NB4 (cell line): ENCODE measurements at regions not wholly inside any gene's neighbourhood (a gene's known extent, or its start where the extent isn't known, plus 50 kb on each side); places are given as distances from the start of the nearest gene placed in this dataset.

Source experiments
- MYC ChIP-seq: IDR thresholded peaks from 2 replicates; pipeline ENCODE4 v1.6.1; 2011; ENCODE audit warnings: low read depth, low read length
- POLR2A ChIP-seq: IDR thresholded peaks from 2 replicates; pipeline ENCODE4 v1.6.1; 2011; ENCODE audit warnings: mild to moderate bottlenecking; ENCODE audit not compliant: insufficient read length; ENCODE audit errors: extremely low read depth
- TF ChIP-seq, protein P1 (sequence below): IDR thresholded peaks from one replicate; pipeline ENCODE4 v1.5.1; 2012; ENCODE audit warnings: low read depth, low read length
- TF ChIP-seq, protein P2 (sequence below): IDR thresholded peaks from 2 replicates; pipeline ENCODE4 v1.6.1; 2011; ENCODE audit warnings: low read depth, low read length

DNA sequence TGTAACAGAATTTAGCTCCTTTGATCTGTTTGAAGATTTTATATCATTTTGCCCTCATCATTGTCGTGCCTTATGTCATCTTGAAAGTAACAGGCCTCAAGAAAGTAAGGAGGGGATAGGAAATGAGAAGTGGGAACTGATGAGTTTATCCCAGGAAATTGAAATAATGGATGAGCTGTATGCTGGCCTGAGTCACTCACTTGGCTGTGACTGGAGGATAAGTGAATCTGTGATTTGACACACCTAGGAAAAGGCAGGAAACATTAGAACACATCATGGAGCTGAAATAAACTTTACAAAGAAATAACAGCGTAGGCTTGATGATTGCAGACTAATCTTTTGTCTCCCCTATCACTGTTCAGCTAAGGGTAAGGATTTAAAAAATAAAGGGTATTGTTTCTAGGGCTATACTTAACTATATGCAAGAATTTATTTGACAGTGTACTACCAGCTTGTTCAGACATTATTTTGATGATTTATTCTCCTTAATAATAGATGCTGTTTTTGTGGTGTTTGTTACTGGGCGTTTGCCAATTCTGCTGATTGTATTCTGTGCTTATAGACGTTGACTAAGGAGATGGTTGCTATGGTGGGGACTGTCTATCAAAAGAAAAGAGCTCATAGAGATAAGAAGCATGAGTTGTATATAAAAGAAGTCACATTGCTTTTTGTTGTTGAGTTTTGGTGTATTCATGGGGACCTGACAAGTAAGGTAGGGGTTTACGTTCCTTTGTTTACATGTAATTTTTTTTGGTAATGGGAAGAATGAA, 105.6 kb upstream of the ROPN1 start:
- TF ChIP-seq, protein P1, sequence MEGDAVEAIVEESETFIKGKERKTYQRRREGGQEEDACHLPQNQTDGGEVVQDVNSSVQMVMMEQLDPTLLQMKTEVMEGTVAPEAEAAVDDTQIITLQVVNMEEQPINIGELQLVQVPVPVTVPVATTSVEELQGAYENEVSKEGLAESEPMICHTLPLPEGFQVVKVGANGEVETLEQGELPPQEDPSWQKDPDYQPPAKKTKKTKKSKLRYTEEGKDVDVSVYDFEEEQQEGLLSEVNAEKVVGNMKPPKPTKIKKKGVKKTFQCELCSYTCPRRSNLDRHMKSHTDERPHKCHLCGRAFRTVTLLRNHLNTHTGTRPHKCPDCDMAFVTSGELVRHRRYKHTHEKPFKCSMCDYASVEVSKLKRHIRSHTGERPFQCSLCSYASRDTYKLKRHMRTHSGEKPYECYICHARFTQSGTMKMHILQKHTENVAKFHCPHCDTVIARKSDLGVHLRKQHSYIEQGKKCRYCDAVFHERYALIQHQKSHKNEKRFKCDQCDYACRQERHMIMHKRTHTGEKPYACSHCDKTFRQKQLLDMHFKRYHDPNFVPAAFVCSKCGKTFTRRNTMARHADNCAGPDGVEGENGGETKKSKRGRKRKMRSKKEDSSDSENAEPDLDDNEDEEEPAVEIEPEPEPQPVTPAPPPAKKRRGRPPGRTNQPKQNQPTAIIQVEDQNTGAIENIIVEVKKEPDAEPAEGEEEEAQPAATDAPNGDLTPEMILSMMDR: no peak
- no peak for TF ChIP-seq POLR2A
- no peak for TF ChIP-seq MYC
- TF ChIP-seq, protein P2, sequence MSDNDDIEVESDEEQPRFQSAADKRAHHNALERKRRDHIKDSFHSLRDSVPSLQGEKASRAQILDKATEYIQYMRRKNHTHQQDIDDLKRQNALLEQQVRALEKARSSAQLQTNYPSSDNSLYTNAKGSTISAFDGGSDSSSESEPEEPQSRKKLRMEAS: no peak
